ENCODE measurements at regions not wholly inside any gene's neighbourhood (a gene's known extent, or its start where the extent isn't known, plus 50 kb on each side); places are given as distances from the start of the nearest gene placed in this dataset.
A peak's percentile ranks its signal among the peaks of the same experiment; 100 is the strongest.

- no peaks in the 10 kb centered on the region for H3K27me3 Mint-ChIP-seq
- H3K9me3 Mint-ChIP-seq, result peaks cover 2% of the 10 kb centered on the region
- H3K27ac Mint-ChIP-seq, result no peak overlapping the region
- intact Hi-C loops (cut with micrococcal nuclease), result no loop called here
- ATAC-seq (no peak), DNase-seq (no peak)
- H3K4me3 Mint-ChIP-seq, result no peak overlapping the region
- POLR2A ChIA-PET, result interaction anchor here (0.6 kb wide), 1 partner anchor 15 kb away, joined by 3 read pairs; no protein-coding TSS in a partner anchor
- CTCF ChIA-PET, result no interaction called here
- TF ChIP-seq CTCF (IDR thresholded peaks at IDR 0.05), result no peak
- peaks cover 13% of the 10 kb centered on the region for H3K4me1 Mint-ChIP-seq (ENCODE audit: low read depth)
- H3K36me3 Mint-ChIP-seq (ENCODE audit: low read depth), result no peaks in the 10 kb centered on the region
These were observed 752.6 kb upstream of the ID2 start for GRCh38 chr2:7929281-7929680.

- Mint-ChIP-seq H3K9me3 (peaks cover 2% of the 10 kb centered on the region), H3K36me3 (ENCODE audit: low read depth) (no peaks in the 10 kb centered on the region), H3K4me1 (ENCODE audit: low read depth) (peaks cover 13% of the 10 kb centered on the region), H3K27ac (peak overlapping the region; percentile 65), H3K27me3 (no peaks in the 10 kb centered on the region), H3K4me3 (no peak overlapping the region)
- no peak for TF ChIP-seq CTCF (IDR thresholded peaks at IDR 0.05)
- no peak for DNase-seq
- peak; percentile 69 for ATAC-seq
- intact Hi-C loops (cut with micrococcal nuclease), result loop anchor here (5.0 kb wide), 1 partner anchor 104 kb away; no protein-coding TSS in a partner anchor
- POLR2A ChIA-PET, result no interaction called here
- CTCF ChIA-PET, result no interaction called here
These were observed 750.8 kb upstream of the ID2 start for GRCh38 chr2:7930800-7931635.

GRCh38 chr2:7931808-7932207 is 750.0 kb upstream of the ID2 start:
- no peak for TF ChIP-seq CTCF (IDR thresholded peaks at IDR 0.05)
- H3K9me3 Mint-ChIP-seq, result peaks cover 2% of the 10 kb centered on the region
- H3K4me3 Mint-ChIP-seq, result no peak overlapping the region
- DNase-seq, result no peak
- peak overlapping the region; percentile 68 for H3K27ac Mint-ChIP-seq
- POLR2A ChIA-PET, result no interaction called here
- ATAC-seq, result no peak
- H3K4me1 Mint-ChIP-seq (ENCODE audit: low read depth), result peaks cover 13% of the 10 kb centered on the region
- H3K36me3 Mint-ChIP-seq (ENCODE audit: low read depth), result no peaks in the 10 kb centered on the region
- intact Hi-C loops (cut with micrococcal nuclease), result loop anchor here (5.0 kb wide), 1 partner anchor 105 kb away; no protein-coding TSS in a partner anchor
- H3K27me3 Mint-ChIP-seq, result no peaks in the 10 kb centered on the region
- CTCF ChIA-PET, result no interaction called here

- no peak for DNase-seq
- peaks cover 13% of the 10 kb centered on the region for H3K4me1 Mint-ChIP-seq (ENCODE audit: low read depth)
- ATAC-seq, result no peak
- H3K27ac Mint-ChIP-seq, result no peak overlapping the region
- no peak overlapping the region for H3K4me3 Mint-ChIP-seq
- intact Hi-C loops (cut with micrococcal nuclease), result loop anchor here (5.0 kb wide), 1 partner anchor 106 kb away; no protein-coding TSS in a partner anchor
- ChIA-PET CTCF (no interaction called here), POLR2A (no interaction called here)
- H3K36me3 Mint-ChIP-seq (ENCODE audit: low read depth), result no peaks in the 10 kb centered on the region
- no peak for TF ChIP-seq CTCF (IDR thresholded peaks at IDR 0.05)
- peaks cover 2% of the 10 kb centered on the region for H3K9me3 Mint-ChIP-seq
- H3K27me3 Mint-ChIP-seq, result no peaks in the 10 kb centered on the region
These were observed 748.2 kb upstream of the ID2 start for GRCh38 chr2:7933672-7934071.

GRCh38 chr2:7934476-7934875 is 747.4 kb upstream of the ID2 start:
- CTCF ChIA-PET, result no interaction called here
- H3K36me3 Mint-ChIP-seq (ENCODE audit: low read depth), result no peaks in the 10 kb centered on the region
- intact Hi-C loops (cut with micrococcal nuclease), result loop anchor here (5.0 kb wide), 1 partner anchor 107 kb away; no protein-coding TSS in a partner anchor
- DNase-seq (no peak), ATAC-seq (no peak)
- no peak for TF ChIP-seq CTCF (IDR thresholded peaks at IDR 0.05)
- no peak overlapping the region for H3K27ac Mint-ChIP-seq
- peaks cover 2% of the 10 kb centered on the region for H3K9me3 Mint-ChIP-seq
- POLR2A ChIA-PET, result no interaction called here
- no peak overlapping the region for H3K4me3 Mint-ChIP-seq
- peaks cover 15% of the 10 kb centered on the region for H3K4me1 Mint-ChIP-seq (ENCODE audit: low read depth)
- no peaks in the 10 kb centered on the region for H3K27me3 Mint-ChIP-seq
